ENCODE measurements at regions not wholly inside any gene's neighbourhood (a gene's known extent, or its start where the extent isn't known, plus 50 kb on each side); places are given as distances from the start of the nearest gene placed in this dataset.

DNA sequence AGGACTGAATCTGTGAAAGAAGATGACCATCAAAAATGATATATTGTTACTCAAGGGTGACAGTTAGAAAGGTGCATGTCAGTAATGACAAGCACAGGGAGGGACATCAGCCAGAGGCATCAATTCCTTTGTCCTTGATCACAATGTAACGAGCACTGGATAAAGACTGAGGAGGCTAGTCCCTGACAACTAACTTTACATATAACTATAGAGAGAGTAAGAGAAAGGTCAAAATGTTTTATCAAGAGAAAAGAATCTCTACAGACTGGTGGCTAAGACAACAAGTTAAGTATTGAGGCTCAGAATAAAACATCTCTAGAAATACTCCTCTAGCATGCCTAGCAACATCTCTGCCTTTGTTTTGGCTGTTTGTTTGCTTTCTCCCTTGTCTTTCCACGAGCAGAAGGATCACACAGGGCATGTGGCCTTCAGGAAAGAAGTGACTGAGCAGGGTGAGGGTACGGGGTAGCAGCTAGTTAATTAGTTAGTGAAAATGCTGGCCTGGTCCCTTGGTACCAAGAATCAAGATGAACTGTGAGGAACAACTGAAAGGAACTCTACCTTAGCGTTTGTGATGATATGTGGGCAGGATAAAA lies 724.1 kb upstream of the MEF2C start:
- intact Hi-C loops (cut with DNase I) = no loop called here
- Histone ChIP-seq H3K9me3 (ENCODE audit: control insufficient read depth, low read length) (no peaks in the 10 kb centered on the region), H3K27me3 (ENCODE audit: control insufficient read depth in 1 of 2, insufficient read depth in 2 of 2, low read length in 1 of 2) (no peaks in the 10 kb centered on the region), H3K27ac (ENCODE audit: low read depth in 1 of 2, low read length in 2 of 2) (no peak overlapping the region), H3K36me3 (ENCODE audit: control insufficient read depth in 1 of 2, insufficient read depth in 2 of 2, low read length in 1 of 2) (no peaks in the 10 kb centered on the region), H3K4me3 (ENCODE audit: low read length in 2 of 2) (no peak overlapping the region), H3K4me1 (ENCODE audit: control insufficient read depth in 1 of 2, insufficient read depth in 2 of 2, low read length in 2 of 2) (no peaks in the 10 kb centered on the region)
- DNase-seq = no peak
- ATAC-seq (ENCODE audit: low FRiP score) = no peak
- WGBS, 2 donors = 83 to 90% methylated on average over 4 of the region's 4 CpGs

DNA sequence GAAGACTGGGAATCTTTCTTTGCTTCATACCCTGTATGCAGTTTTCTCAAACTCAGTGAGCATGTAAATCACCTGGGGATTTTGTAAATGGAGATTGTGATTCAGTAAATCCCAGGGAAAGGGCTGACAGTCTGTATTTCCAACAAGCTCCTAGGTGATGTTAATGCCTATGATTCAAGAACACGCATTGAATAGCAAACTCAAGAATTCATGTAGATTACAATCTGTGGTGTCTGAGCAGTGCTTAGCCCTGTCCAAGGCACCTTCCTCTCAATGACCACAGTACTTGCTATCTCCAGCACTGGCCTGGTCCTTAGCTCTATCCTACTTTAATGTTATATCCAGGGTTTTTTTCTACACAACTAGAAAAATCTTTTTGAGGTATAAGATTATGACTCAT lies 721.4 kb upstream of the MEF2C start:
- Histone ChIP-seq H3K27me3 (ENCODE audit: control insufficient read depth in 1 of 2, insufficient read depth in 2 of 2, low read length in 1 of 2) (no peaks in the 10 kb centered on the region), H3K4me1 (ENCODE audit: control insufficient read depth in 1 of 2, insufficient read depth in 2 of 2, low read length in 2 of 2) (no peaks in the 10 kb centered on the region), H3K9me3 (ENCODE audit: control insufficient read depth, low read length) (no peaks in the 10 kb centered on the region), H3K27ac (ENCODE audit: low read depth in 1 of 2, low read length in 2 of 2) (no peak overlapping the region), H3K36me3 (ENCODE audit: control insufficient read depth in 1 of 2, insufficient read depth in 2 of 2, low read length in 1 of 2) (no peaks in the 10 kb centered on the region), H3K4me3 (ENCODE audit: low read length in 2 of 2) (no peak overlapping the region)
- intact Hi-C loops (cut with DNase I) = no loop called here
- 89 to 94% methylated on average over 1 of the region's 1 CpG for WGBS, 2 donors
- ATAC-seq (ENCODE audit: low FRiP score) (no peak), DNase-seq (no peak)

DNA sequence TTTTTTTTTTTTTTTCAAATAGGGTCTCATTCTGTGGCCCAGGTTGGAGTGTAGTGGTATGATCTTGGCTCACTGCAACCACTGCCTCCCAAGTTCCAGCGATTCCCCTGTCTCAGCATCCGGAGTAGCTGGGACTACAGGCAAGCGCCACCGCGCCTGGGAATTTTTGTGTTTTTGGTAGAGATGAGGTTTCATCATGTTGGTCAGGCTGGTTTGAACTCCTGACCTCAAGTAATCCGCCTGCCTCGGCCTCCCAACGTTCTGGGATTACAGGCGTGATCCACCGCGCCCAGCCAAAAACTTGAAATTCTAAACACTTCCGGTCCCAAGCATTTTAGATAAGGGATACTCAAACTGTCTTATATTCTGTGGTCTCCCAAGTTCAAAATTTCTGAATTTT lies 718.9 kb upstream of the MEF2C start:
- no peak for ATAC-seq (ENCODE audit: low FRiP score)
- Histone ChIP-seq H3K27ac (ENCODE audit: low read depth in 1 of 2, low read length in 2 of 2) (no peak overlapping the region), H3K4me1 (ENCODE audit: control insufficient read depth in 1 of 2, insufficient read depth in 2 of 2, low read length in 2 of 2) (no peaks in the 10 kb centered on the region), H3K4me3 (ENCODE audit: low read length in 2 of 2) (no peak overlapping the region), H3K36me3 (ENCODE audit: control insufficient read depth in 1 of 2, insufficient read depth in 2 of 2, low read length in 1 of 2) (no peaks in the 10 kb centered on the region), H3K9me3 (ENCODE audit: control insufficient read depth, low read length) (no peaks in the 10 kb centered on the region), H3K27me3 (ENCODE audit: control insufficient read depth in 1 of 2, insufficient read depth in 2 of 2, low read length in 1 of 2) (no peaks in the 10 kb centered on the region)
- intact Hi-C loops (cut with DNase I) = no loop called here
- 95 to 98% methylated on average over 12 of the region's 12 CpGs for WGBS, 2 donors
- DNase-seq = peak in 1 of 2 donors; percentile 53

DNA sequence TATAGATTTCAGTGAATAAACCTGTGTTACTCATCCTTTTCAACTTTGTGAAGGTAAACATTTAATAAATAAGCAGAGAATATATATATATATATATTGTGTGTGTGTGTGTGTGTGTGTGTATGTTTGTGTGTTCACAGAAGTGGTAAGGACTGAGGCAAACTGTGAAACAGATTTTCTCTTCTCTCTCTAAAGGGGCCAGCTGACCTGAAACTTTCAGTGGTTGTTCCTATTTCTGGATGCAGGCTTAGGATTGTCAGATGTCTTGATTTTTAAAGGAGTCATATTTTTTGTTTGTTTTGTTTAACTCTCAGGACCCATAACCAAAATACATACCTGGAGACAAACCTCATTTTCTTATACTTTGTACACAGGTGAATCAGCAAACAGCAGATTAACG lies 714.9 kb upstream of the MEF2C start:
- no peak overlapping the region for H3K4me3 ChIP-seq (ENCODE audit: low read length in 2 of 2)
- intact Hi-C loops (cut with DNase I) = no loop called here
- H3K36me3 ChIP-seq (ENCODE audit: control insufficient read depth in 1 of 2, insufficient read depth in 2 of 2, low read length in 1 of 2) = no peaks in the 10 kb centered on the region

DNA sequence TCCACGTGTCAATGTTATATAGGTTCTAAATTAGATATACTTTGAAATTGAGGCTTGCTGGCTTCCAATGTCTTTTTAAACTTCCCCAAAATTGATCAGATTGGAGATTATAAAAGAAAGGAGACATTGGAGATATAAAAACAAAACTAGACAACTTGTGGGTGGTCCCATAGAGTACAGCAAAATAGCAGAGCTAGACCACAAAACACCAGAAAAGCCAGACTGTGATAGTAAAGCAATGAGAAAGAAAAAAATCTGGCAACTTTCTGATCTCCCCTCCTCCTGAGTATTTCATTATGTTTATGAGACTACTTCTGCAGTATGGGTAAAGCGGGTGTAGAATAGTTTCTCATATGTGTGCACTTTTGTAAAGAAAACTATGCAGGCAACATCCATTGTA lies 713.8 kb upstream of the MEF2C start:
- Histone ChIP-seq H3K4me3 (ENCODE audit: low read length in 2 of 2) (no peak overlapping the region), H3K4me1 (ENCODE audit: control insufficient read depth in 1 of 2, insufficient read depth in 2 of 2, low read length in 2 of 2) (no peaks in the 10 kb centered on the region), H3K27ac (ENCODE audit: low read depth in 1 of 2, low read length in 2 of 2) (no peak overlapping the region), H3K27me3 (ENCODE audit: control insufficient read depth in 1 of 2, insufficient read depth in 2 of 2, low read length in 1 of 2) (no peaks in the 10 kb centered on the region), H3K9me3 (ENCODE audit: control insufficient read depth, low read length) (no peaks in the 10 kb centered on the region), H3K36me3 (ENCODE audit: control insufficient read depth in 1 of 2, insufficient read depth in 2 of 2, low read length in 1 of 2) (no peaks in the 10 kb centered on the region)
- intact Hi-C loops (cut with DNase I) = no loop called here
- DNase-seq = no peak
- ATAC-seq (ENCODE audit: low FRiP score) = no peak
- 49 to 84% methylated on average over 2 of the region's 2 CpGs for WGBS, 2 donors

More for the DNA sequence above, 714.9 kb upstream of the MEF2C start:
- H3K4me1 ChIP-seq (ENCODE audit: control insufficient read depth in 1 of 2, insufficient read depth in 2 of 2, low read length in 2 of 2) = no peaks in the 10 kb centered on the region
- WGBS, 2 donors = 94 to 95% methylated on average over 1 of the region's 1 CpG
- DNase-seq (no peak), ATAC-seq (ENCODE audit: low FRiP score) (no peak)
- no peaks in the 10 kb centered on the region for H3K9me3 ChIP-seq (ENCODE audit: control insufficient read depth, low read length)
- no peaks in the 10 kb centered on the region for H3K27me3 ChIP-seq (ENCODE audit: control insufficient read depth in 1 of 2, insufficient read depth in 2 of 2, low read length in 1 of 2)
- no peak overlapping the region for H3K27ac ChIP-seq (ENCODE audit: low read depth in 1 of 2, low read length in 2 of 2)

DNA sequence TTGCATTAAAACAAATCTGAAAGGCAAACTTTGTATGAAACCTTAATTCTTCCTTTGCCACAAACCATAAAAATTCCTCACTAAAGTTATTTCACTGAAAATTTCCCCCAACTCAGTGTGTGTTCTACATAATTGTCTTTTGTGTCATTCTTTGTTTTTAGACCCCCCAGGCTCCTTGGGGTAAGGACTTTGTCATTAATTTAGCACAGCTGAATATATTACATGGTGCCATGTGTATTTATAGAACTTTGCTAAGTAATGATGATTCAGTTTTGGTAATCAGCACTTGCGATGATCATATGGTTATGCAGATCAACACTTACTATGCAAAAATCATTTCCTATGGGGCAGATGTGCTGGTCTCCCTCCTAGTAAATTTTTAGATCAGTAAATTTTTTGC lies 712.1 kb upstream of the MEF2C start:
- DNase-seq (no peak), ATAC-seq (ENCODE audit: low FRiP score) (no peak)
- Histone ChIP-seq H3K9me3 (ENCODE audit: control insufficient read depth, low read length) (no peaks in the 10 kb centered on the region), H3K27ac (ENCODE audit: low read depth in 1 of 2, low read length in 2 of 2) (no peak overlapping the region), H3K4me3 (ENCODE audit: low read length in 2 of 2) (no peak overlapping the region), H3K4me1 (ENCODE audit: control insufficient read depth in 1 of 2, insufficient read depth in 2 of 2, low read length in 2 of 2) (no peaks in the 10 kb centered on the region), H3K27me3 (ENCODE audit: control insufficient read depth in 1 of 2, insufficient read depth in 2 of 2, low read length in 1 of 2) (no peaks in the 10 kb centered on the region), H3K36me3 (ENCODE audit: control insufficient read depth in 1 of 2, insufficient read depth in 2 of 2, low read length in 1 of 2) (no peaks in the 10 kb centered on the region)
- 88 to 93% methylated on average over 1 of the region's 1 CpG for WGBS, 2 donors
- intact Hi-C loops (cut with DNase I) = no loop called here

DNA sequence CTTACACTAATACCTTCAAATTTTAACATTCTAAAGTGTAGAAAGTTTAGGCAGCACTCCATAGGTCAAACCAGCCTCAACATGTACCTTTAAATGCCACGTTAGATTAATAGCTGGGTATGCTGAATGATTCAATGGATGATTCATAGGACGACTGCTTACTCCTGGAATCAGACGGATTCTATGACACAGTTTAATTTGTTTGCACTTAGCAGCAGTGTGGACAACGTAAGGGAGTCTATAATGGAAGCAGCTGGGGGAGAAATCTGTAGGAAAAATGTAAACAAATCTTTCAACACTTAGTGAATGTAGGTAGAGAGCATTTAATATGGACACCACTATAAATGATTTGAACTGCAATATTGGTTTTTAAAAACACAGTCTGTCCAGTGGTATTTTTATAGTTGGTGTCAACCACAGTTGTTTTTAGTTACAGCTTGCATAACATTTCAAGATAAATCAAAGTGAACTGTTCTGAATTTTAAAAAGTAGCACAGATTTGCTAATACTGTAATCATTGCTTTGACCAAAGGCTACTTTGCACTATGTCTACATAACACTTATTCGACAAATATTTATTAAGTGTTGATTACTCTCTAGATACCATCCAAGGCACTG lies 701.5 kb upstream of the MEF2C start:
- Histone ChIP-seq H3K4me3 (ENCODE audit: low read length in 2 of 2) (no peak overlapping the region), H3K9me3 (ENCODE audit: control insufficient read depth, low read length) (no peaks in the 10 kb centered on the region), H3K36me3 (ENCODE audit: control insufficient read depth in 1 of 2, insufficient read depth in 2 of 2, low read length in 1 of 2) (no peaks in the 10 kb centered on the region), H3K27me3 (ENCODE audit: control insufficient read depth in 1 of 2, insufficient read depth in 2 of 2, low read length in 1 of 2) (no peaks in the 10 kb centered on the region), H3K27ac (ENCODE audit: low read depth in 1 of 2, low read length in 2 of 2) (no peak overlapping the region), H3K4me1 (ENCODE audit: control insufficient read depth in 1 of 2, insufficient read depth in 2 of 2, low read length in 2 of 2) (peaks cover 0 to 4% of the 10 kb centered on the region in 2 donors)
- ATAC-seq (ENCODE audit: low FRiP score) (no peak), DNase-seq (no peak)
- WGBS, 2 donors = 60 to 63% methylated on average over 5 of the region's 5 CpGs
- intact Hi-C loops (cut with DNase I) = no loop called here

DNA sequence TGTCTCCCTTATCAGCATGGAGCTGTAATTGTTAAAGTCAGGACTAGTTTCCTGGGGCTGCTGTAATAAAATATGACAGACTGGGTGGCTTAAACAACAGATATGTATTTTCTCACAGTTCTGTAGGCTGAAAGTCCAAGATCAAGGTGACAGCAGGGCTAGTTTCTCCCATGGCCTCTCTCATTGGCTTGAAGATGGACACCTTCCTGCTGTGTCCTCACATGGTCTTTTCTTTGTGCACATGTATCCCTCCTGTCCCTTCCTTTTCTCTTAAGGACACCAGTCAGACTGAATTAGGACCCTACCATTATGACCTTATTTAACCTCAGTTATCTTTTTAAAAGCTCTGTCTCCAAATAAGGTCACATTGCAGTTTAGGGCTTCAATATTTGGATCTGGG lies 700.5 kb upstream of the MEF2C start:
- Histone ChIP-seq H3K9me3 (ENCODE audit: control insufficient read depth, low read length) (no peaks in the 10 kb centered on the region), H3K36me3 (ENCODE audit: control insufficient read depth in 1 of 2, insufficient read depth in 2 of 2, low read length in 1 of 2) (no peaks in the 10 kb centered on the region), H3K27ac (ENCODE audit: low read depth in 1 of 2, low read length in 2 of 2) (no peak overlapping the region), H3K27me3 (ENCODE audit: control insufficient read depth in 1 of 2, insufficient read depth in 2 of 2, low read length in 1 of 2) (no peaks in the 10 kb centered on the region), H3K4me1 (ENCODE audit: control insufficient read depth in 1 of 2, insufficient read depth in 2 of 2, low read length in 2 of 2) (peaks cover 0 to 4% of the 10 kb centered on the region in 2 donors), H3K4me3 (ENCODE audit: low read length in 2 of 2) (no peak overlapping the region)
- DNase-seq = no peak
- ATAC-seq (ENCODE audit: low FRiP score) = no peak
- intact Hi-C loops (cut with DNase I) = no loop called here

DNA sequence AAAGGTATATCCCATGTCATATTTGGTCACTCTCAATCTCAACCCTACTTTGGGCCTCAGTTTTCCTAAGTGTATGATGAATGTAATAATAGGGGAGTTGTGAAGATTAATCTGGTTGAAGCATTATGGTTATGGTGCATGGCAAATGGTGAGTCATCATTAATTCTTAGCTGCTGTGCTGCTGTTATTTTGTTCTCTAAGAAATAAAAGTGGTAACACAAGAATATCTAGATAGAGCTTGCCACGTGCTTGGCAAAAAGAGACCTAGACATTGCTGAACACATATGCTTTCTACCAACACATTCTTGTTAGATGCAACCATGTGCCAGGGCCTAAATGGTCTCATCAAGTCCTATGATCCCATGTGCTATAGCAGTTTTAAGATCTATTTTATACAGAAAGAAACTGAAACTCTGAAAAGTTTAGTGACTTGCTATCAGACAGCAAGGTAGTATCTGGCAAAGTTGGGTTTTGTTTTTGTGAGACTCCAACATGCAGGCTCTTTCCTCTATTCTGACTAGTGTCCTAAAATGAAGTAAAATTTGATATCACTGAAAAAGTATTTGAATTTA lies 699.9 kb upstream of the MEF2C start:
- Histone ChIP-seq H3K4me1 (ENCODE audit: control insufficient read depth in 1 of 2, insufficient read depth in 2 of 2, low read length in 2 of 2) (peaks cover 0 to 4% of the 10 kb centered on the region in 2 donors), H3K36me3 (ENCODE audit: control insufficient read depth in 1 of 2, insufficient read depth in 2 of 2, low read length in 1 of 2) (no peaks in the 10 kb centered on the region), H3K4me3 (ENCODE audit: low read length in 2 of 2) (no peak overlapping the region), H3K27me3 (ENCODE audit: control insufficient read depth in 1 of 2, insufficient read depth in 2 of 2, low read length in 1 of 2) (no peaks in the 10 kb centered on the region), H3K27ac (ENCODE audit: low read depth in 1 of 2, low read length in 2 of 2) (no peak overlapping the region), H3K9me3 (ENCODE audit: control insufficient read depth, low read length) (no peaks in the 10 kb centered on the region)
- intact Hi-C loops (cut with DNase I) = no loop called here
- ATAC-seq (ENCODE audit: low FRiP score) = no peak
- 31 to 49% methylated on average over 1 of the region's 1 CpG for WGBS, 2 donors
- DNase-seq = no peak
